ENCODE measurements at regions not wholly inside any gene's neighbourhood (a gene's known extent, or its start where the extent isn't known, plus 50 kb on each side); places are given as distances from the start of the nearest gene placed in this dataset.
"Not testable (repeated sequence)": the region's sequence is repeated elsewhere in the genome, so short reads cannot be mapped to it uniquely, and the experiment has no call there.

DNA sequence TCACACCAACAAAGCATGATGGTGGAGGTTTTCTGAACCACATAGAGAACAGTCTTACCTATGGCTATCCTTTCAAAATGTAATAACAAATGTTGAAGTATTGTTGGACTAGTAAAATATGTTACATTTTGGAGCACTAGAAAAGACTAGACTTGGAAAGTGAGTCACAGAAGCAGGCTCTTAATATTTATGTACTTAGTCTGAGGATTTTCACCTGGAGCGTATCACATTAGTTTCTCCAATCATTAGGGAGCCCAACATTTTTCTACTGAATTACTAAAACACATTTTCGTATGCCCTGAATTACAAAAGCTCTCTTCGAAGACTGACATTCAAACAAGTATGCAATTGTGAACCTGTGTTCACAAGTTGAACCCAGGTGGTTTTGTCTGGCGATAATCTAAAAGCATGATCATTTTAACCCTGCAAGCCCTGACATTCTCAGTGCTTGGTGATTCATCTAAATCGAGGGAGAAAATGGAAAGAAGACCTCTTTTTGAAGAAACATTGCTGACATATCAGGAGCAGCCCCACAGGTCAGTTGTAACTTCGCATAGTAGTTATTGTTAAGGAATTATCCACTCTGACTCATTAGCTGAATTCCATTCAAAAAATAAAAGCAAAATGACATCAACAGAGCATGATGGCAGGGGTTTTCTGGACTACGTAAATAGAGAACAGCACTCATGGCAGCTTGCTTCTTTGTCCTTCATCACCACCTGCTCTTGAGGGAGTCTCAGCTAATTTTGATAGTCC lies 679.8 kb upstream of the NECTIN3 start:
- DNase-seq (ENCODE audit: low spot score) = no peak

DNA sequence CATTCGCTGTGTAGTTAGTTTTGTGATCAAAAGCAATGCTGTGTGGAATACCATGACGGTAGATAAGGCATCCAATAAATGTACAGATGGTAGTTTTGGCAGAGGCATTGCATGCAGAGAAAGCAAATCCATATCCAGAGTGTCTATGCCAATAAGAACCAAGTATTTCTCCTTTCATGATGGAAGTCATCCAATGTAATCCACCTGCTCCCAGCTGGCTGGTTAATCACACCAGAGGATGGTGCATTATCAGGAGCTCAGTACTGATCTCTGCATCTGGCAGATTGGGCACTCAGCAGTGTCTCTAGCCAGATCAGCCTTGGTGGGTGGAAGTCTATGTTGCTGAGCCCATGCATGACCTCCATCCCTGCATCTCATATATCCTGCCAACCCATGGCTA lies 677.7 kb upstream of the NECTIN3 start:
- DNase-seq (ENCODE audit: low spot score) = no peak

DNA sequence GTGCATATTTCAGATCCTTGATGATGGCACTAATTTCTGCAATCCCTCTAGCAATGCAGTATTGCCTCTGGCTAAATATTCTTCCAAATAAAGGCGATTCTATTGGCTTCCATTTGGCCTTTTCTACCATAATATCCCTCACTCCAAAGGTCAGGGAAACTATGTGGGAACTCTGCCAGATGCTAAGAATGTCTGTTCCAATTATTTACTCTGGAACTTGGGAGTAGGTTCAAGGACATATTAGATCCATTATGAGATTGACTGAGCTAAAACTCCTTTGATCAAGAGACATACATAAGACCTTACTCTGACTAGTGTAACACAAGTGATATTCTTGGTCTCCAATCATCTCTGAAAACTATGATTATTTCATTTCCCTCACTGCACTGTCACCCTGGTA lies 674.5 kb upstream of the NECTIN3 start:
- DNase-seq (ENCODE audit: low spot score) = no peak

DNA sequence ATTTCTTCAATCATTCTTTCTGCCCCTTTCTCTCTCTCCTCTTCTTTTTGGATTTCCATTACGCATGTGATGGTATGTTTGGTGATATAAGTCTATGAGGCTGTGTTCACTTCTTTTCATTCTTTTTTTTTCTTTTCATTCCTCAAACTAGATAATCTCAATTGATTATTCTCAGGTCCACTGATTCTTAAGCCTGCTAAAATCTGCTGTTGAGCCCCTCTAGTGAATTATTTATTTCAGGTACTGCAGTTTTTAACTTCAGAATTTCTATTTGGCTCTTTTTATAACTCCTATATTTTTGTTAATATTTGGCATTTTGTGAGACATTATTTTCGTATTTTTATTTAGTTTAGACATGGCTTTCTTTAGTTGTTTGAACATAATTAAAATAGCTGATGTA lies 671.3 kb upstream of the NECTIN3 start:
- DNase-seq (ENCODE audit: low spot score) = no peak

DNA sequence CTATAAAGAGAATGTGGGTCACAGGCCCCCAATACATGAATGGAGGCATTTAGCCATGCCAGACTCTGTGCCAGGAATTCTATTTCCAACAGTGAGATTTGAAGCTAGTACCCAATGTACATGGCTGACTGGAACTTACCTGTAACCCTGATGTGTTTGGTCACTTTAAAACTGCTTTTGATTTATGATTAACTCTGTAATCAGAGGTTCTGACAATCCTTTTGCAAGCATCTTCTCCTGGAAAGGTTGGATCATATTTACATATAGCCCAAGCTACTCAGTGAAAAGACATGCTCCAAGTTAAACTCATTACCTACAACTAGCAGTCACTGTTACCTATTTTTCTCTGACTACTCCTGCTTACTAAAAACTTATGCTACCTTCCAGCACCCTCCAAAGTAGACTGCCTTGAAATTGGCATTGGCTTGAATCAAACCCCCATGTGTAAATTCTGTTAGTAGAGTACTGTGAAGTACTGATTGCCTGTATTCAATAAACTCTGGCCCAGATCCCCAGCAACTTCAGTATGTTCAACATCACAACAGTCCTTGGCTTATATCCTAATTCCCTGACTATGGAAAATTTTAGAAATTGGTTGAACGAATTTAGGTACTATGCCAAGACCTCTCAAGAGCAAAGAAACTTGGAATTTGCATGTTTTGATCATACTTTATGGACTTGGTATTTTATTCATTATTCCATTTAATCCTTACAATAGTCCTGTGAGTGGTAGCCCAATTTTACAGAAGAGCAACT lies 665.6 kb upstream of the NECTIN3 start:
- no peak for DNase-seq (ENCODE audit: low spot score)

DNA sequence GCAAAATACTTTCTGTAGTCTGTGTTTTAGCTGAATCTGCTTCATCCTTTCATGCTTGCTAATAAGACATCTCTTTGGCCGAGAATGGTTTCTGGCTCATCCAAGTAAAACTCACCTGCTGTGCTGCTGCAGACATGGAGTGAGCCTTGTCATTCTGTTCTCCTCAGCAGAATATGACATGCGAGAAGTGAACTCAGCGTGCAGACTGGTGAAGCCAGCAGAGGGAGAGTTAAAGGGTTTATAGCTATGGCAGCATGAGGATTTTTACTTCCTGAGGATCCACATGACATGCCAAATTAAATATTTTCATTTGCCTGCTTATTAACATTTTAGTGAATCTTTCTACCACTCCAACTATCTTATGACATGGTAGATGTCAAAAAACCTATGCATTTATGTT lies 658.4 kb upstream of the NECTIN3 start:
- DNase-seq (ENCODE audit: low spot score) = no peak

DNA sequence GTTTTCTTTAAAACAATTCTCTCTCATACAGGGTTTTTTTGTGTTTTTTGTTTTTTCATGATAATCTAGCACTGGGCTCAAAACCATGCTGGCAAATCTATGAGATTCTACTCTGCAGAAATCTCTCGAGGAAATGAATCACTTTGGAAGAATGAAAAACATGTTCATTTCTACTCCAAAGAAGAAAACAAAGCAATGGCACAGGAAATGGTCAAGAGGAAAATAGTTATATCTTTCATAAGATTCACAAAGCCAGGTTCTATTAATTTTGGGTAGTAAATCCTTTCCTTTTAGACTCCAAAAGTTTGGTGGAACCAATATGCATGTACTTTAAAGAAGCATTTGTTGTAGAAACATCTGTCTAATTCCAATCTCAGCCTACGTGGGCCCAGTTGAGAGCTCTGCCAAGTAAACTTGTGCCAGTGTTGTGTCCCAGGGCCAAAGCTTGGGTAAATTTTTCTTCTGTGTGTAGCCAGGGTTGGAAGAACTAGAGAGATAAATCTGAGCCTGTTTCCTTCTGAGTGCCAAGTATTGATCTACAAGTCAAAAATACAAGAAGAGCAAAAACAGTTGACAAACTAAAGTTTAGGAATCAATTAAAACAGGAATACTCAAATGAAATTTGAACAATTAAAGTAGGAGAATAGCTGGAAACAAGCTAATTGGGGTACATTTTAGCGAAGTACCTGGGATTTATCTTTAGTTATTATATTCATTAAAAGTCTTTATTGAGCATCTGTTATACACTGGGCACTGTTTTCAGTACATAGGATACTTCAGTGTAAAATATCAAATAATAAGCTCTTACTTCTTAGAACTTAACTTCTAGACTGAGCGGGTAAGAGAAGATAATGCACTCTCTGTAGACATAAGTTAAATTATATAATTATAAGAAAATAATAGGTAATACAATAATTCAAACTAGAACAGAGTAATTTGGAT lies 657.5 kb upstream of the NECTIN3 start:
- no peak for DNase-seq (ENCODE audit: low spot score)

DNA sequence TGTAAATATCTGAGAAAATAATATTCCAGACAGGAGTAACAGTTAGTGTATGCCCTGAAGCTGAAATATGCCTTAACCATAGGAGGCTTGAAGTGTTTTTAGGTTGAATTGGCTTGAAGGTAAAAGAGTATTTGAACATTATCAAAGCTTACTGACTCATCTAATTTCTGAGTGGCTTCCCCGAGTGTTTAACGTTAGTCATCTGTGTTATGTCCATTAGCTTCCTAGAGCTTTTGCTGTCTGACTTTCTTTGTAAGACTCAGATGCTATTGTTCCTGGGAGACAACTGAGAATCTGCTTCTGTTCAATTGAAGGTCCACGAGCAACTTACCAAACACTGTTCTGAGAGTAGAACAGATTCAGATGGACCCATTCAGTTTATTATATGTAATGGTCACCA lies 656.8 kb upstream of the NECTIN3 start:
- no peak for DNase-seq (ENCODE audit: low spot score)

DNA sequence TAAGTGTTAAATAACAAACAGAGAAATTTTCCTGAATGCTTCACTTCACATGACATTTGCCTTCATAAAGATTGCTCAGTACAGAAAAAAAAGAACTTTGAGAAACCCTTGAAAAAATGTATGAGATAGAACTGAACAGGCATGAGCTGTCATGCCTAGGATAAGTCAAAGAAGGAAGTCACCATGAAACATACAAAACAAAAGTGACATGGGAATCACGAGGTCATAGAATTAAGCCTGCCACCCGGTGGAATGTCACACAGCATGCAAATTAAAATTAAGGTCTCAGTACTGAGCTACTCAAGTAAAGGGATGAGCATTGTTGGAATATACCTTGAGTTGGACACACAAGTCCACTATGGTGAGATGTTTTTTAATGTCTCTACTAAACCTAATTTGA lies 652.5 kb upstream of the NECTIN3 start:
- DNase-seq (ENCODE audit: low spot score) = no peak

DNA sequence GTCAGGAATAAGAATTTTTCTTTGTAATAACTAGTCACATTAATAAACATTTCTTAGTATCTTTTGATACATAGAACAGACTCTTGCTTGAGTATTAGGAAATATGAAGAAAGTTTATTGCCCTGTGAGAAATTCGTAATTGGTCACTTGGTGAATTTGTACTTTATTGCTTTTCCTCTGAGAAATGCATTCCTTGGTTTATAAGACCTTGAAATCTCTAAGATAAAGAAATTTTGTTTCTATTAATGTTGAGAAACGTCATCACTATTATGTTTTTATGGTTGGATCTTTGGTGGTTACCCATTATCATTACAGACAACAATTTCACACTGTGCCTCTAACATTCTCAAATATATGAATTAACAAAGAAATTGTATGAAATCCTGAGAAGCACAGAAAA lies 652.0 kb upstream of the NECTIN3 start:
- no peak for DNase-seq (ENCODE audit: low spot score)

DNA sequence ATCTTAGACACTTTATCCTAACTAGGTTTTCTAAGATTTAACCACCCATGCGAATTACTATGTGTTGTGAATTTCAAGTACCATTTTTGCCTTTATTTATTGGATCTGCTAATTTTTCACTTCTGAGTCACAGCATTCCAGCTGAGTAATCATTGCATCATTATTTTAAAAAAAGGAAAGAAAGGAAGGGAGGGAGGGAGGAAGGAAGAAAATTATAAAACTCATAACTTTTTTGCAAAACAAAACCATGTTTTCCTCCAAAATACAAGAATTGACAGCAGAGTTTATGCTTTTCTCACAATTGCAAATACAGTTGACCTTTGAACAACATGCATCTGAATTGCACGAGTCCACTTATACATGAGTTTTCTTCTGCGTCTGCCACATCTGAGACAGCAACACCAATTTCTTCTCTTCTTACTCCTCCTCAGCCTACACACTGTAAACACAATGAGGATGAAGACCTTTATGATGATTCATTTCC lies 651.4 kb upstream of the NECTIN3 start:
- DNase-seq (ENCODE audit: low spot score) = no peak

DNA sequence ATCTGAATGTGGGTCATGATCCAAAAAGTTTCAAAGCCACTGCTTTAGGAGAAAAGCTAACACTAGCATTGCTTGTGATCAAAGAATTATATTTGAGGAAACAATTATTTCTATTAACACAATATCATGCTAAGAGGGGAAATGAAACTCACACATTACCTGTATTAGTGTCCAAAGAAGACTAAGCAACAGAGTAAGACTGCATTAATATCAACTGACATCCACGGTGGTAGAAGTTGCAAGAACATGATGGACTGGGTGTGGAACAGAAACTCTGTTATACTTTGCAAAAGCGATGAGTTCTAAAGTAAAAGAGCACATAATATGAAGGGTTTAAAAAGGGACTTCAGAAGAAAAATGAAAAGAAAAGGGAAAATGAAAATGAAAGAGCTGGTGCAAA lies 648.3 kb upstream of the NECTIN3 start:
- DNase-seq (ENCODE audit: low spot score) = no peak

DNA sequence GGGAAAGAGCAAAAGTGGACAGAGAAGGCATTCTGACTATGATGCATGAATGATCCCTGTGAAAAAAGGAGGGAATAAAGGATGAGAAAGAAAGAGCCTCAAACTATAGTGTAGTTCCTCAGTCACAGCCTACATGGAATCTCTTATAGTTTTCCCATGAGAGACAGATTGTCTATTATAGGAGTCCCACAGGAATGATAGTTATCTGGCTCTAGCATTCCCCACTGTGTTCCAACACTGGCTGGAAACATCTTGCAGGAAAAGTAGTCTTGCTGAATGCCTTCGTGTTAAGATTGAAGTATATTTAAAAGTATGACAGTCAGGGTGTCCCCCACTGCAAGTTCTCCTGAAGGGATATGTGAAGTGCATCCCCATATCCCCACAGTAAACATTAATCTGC lies 641.5 kb upstream of the NECTIN3 start:
- DNase-seq (ENCODE audit: low spot score) = no peak

DNA sequence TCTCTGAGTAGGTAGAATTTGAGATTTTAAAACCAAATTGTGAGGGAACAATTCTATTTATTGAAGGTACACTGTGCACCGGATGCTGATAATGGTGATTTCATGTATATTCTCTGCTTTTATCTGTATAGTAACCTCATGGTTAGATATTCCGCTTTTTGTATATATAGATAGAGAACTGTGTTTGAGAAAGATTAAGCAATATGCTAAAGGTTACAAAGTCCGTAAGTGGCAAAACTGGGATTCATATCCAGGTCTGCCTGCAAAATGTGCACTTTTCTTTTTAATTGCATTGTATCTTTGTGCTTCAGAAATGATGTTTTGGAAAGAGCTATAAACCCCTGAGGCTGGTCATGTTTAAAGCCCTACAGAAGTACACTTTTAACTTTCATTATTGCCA lies 635.4 kb upstream of the NECTIN3 start:
- no peak for DNase-seq (ENCODE audit: low spot score)

DNA sequence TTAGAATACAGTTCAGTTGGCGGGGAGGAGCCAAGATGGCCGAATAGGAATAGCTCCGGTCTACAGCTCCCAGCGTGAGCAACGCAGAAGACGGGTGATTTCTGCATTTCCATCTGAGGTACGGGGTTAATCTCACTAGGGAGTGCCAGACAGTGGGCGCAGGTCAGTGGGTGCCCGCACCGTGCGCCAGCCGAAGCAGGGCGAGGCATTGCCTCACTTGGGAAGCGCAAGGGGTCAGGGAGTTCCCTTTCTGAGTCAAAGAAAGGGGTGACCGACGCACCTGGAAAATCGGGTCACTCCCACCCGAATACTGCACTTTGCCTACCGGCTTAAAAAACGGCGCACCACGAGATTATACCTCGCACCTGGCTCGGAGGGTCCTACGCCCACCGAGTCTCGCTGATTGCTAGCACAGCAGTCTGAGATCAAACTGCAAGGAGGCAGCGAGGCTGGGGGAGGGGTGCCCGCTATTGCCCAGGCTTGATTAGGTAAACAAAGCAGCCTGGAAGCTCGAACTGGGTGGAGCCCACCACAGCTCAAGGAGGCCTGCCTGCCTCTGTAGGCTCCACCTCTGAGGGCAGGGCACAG lies 631.5 kb upstream of the NECTIN3 start:
- DNase-seq (ENCODE audit: low spot score) = not testable (repeated sequence)

DNA sequence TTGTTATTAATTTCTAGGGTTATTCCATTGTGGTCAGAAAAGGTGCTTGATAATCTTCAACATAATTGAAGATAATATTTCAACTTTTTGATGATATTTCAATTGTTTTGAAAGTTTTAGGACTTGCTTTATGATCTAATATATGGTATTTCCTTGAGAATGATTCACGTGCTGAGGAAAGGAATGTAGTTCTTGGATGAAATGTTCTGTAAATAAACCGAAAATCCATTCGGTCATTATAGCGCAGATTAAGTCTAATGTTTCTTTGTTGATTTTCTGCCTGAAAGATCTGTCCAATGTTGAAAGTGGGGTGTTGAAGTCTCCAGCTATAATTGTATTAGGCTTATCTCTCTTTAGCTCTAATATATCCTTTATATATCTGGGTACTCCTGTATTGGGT lies 617.5 kb upstream of the NECTIN3 start:
- no peak for DNase-seq (ENCODE audit: low spot score)

DNA sequence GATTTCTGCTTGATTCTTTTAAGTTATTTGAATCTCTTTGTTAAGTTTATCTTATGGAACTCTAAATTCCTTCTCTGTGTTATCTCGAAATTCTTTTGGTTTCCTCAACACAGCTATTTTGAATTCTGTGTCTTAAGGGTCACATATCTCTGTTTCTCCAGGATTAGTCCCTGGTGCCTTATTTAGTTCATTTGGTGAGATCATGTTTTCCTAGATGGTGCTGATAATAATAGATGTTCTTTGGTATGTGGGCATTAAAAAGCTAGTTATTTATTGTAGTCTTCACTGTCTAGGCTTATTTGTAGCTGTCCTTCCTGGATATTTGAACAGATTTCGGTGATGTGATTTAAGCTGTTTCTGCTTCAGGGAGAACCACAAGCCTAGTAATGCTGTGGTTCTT lies 615.6 kb upstream of the NECTIN3 start:
- no peak for DNase-seq (ENCODE audit: low spot score)

DNA sequence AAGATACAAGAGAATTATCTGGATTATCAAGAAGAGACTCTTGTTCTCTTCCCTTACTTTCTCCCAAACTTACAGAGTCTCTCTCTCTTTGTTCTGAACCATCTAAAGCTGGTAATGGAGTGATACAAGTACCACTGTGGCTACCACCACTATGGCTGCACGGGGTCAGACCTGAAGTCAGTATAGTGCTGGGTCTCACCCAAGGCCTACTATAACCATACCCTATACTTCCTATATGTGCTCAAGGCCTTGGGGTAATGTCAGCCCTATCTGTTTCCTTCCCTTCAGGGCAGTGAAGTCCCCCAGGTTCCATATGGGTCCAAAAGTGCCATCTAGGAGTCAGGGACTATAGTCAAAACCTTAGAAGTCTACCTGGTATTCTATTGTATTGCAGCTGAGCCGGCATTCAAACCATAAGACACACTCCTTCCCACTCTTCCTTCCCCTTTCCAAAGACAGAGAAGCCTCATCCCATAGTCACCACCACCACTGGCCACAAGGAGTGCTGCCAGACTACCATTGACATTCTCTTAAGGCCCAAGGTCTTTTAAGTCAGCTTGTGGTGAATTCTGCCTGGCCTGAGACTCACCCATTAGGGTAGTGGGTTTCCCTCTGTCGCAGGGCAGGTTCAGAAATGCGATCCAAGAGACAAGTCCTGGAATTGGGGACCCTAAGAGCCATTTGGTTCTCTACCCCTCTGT lies 615.0 kb upstream of the NECTIN3 start:
- DNase-seq (ENCODE audit: low spot score) = no peak

DNA sequence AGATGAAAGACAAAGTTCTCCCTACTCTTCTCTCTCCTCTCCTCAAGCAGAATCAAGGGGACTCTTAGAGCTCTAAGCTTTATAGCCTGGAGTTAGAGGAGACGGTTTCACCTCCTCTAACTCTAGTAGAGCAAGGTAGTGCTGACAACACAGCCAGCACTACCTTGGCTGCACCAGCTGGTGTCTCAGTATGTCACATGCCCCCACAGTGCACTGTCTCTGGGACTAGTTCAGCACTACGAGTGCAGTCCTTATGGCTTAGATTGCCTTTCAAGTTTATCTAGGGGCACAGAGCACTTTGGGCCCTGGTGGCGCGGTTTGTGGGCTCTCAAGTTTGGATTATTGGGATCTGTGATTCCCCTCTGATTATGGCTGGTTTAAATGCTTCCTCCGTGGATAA lies 614.1 kb upstream of the NECTIN3 start:
- DNase-seq (ENCODE audit: low spot score) = no peak

DNA sequence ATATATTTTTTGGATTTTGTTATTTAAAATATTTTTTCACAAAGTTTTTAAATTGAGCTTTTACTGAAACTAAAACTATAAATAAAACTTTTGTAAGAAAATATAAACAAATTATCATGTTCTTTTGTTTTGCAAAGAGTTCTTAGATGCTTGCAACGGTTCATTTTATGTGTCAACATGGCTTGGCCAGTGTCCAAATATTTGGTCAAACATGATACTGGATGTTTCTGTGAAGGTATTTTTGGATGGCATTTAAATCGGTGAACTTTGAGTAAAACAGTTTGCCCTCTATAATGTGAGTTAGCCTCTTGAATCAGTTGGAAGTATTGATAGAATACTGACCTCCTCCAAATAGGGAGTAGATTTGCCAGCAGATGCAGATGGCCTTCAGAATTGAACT lies 612.6 kb upstream of the NECTIN3 start:
- no peak for DNase-seq (ENCODE audit: low spot score)

DNA sequence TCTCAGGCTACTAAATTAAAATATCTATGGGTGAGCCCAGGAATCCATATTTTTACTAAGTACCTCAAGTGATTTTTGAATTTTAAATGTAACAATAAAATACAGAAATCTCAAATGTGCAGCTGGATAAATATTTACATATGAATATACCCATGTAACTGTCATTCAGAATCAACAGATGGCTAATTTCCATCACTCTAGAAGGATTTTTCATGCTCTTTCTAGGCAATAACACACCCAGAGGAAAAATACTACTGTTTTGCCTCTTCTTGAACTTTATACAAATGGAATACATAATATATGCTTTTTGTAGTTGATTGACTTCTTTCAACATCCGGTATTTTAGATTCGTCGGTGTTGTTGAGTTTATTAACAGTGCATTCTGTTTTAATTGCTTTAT lies 601.3 kb upstream of the NECTIN3 start:
- no peak for DNase-seq (ENCODE audit: low spot score)

DNA sequence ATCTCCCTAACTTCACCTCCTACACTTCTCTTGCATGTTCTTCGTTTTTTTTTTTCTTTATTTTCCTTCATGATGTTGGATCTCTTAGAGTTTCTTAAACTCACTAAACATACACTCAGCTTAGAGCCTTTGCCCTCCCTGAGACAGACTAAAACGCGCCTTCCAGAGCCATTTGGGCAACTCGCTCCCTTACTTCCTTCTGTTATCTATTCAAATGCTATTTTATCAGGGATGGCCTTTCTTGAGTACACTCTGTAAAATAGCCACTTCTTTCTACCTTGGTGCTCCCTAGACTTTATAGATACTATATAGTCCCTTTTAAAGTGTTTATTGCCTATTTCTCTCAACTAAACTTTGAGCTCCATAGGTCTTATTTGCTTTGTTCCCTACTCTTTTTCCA lies 598.2 kb upstream of the NECTIN3 start:
- DNase-seq (ENCODE audit: low spot score) = no peak
